SK-N-SH (cell line): ENCODE measurements at regions not wholly inside any gene's neighbourhood (a gene's known extent, or its start where the extent isn't known, plus 50 kb on each side); places are given as distances from the start of the nearest gene placed in this dataset.
A peak's percentile ranks its signal among the peaks of the same experiment; 100 is the strongest.

Source experiments
- CTCF ChIA-PET: fragments of 300-600, 350-600 bp; formaldehyde crosslinking; extraction: SDS; loops from one replicate; lab custom pipeline; 2021; lab: Yijun Ruan, JAX
- POLR2A ChIA-PET: fragments of 350-600 bp; sonication (Branson Sonifier 250); formaldehyde crosslinking; extraction: SDS; loops from one replicate; lab custom pipeline; 2020; ENCODE audit warnings: antibody characterized with exemption, inconsistent platforms; lab: Yijun Ruan, JAX
- DNase-seq: peaks from one replicate; pipeline ENCODE4 v3.0.0; 2012
- H2AFZ ChIP-seq: fragments of 200-600 bp; sonication (generic); 2 replicates; pipeline ENCODE4 v1.8.1; 2016; ENCODE audit warnings: antibody characterized with exemption, mild to moderate bottlenecking, low read depth
- H3F3A ChIP-seq: fragments of 200-600 bp; sonication (generic); replicated peaks from 2 replicates; pipeline ENCODE3; 2016; ENCODE audit warnings: antibody characterized with exemption, mild to moderate bottlenecking; ENCODE audit not compliant: insufficient read depth
- H3K27ac ChIP-seq, 2 experiments: fragments of 200-500 bp in 1 of 2; fragments of 200-600 bp in 1 of 2; sonication (Bioruptor generic) in 1 of 2; sonication (generic), shearing (Covaris generic) in 1 of 2; 2 replicates each; pipeline versions ENCODE4 v1.5.1 to v1.6.1; 2014 to 2016; ENCODE audit warnings: low read depth in 2 of 2, inconsistent platforms in 1 of 2, low read length in 1 of 2, mild to moderate bottlenecking in 1 of 2, mixed read lengths in 1 of 2
- H3K27me3 ChIP-seq: fragments of 200-600 bp; sonication (generic), shearing (Covaris generic); 2 replicates; pipeline ENCODE4 v1.6.1; 2016; ENCODE audit warnings: mixed run types; ENCODE audit not compliant: insufficient read depth
- H3K36me3 ChIP-seq, 2 experiments: fragments of 200-500 bp in 1 of 2; fragments of 200-600 bp in 1 of 2; sonication (Bioruptor generic) in 1 of 2; sonication (generic) in 1 of 2; replicated peaks in 1 of 2; 2 replicates each; pipeline versions ENCODE3 to v1.5.1; 2014 to 2016; ENCODE audit warnings: low read length in 1 of 2, mild to moderate bottlenecking in 1 of 2; ENCODE audit not compliant: insufficient read depth in 2 of 2, control insufficient read depth in 1 of 2
- H3K4me1 ChIP-seq, 2 experiments: fragments of 200-500 bp in 1 of 2; fragments of 200-600 bp in 1 of 2; sonication (Bioruptor generic) in 1 of 2; sonication (generic), shearing (Covaris generic) in 1 of 2; 2 replicates each; pipeline versions ENCODE4 v1.5.1 to v1.6.1; 2014 to 2016; ENCODE audit warnings: low read depth in 1 of 2, low read length in 1 of 2, mixed run types in 1 of 2; ENCODE audit not compliant: insufficient read depth in 2 of 2, control insufficient read depth in 1 of 2
- H3K4me2 ChIP-seq: fragments of 200-600 bp; sonication (generic), shearing (Covaris generic); 2 replicates; pipeline ENCODE4 v1.6.1; 2017; ENCODE audit warnings: mixed run types
- H3K4me3 ChIP-seq, 2 experiments: fragments of 200-500 bp in 1 of 2; fragments of 200-600 bp in 1 of 2; sonication (Bioruptor generic) in 1 of 2; sonication (generic), shearing (Covaris generic) in 1 of 2; 2 replicates each; pipeline versions ENCODE4 v1.5.1 to v1.8.1; 2014 to 2016; ENCODE audit warnings: low read depth in 2 of 2, inconsistent platforms in 1 of 2, low read length in 1 of 2, mild to moderate bottlenecking in 1 of 2, mixed read lengths in 1 of 2, moderate library complexity in 1 of 2
- H3K79me2 ChIP-seq: fragments of 200-600 bp; sonication (generic); 2 replicates; pipeline ENCODE4 v1.8.1; 2017; ENCODE audit warnings: mild to moderate bottlenecking; ENCODE audit not compliant: insufficient read depth
- H3K9ac ChIP-seq: fragments of 200-600 bp; sonication (generic); 2 replicates; pipeline ENCODE4 v1.6.1; 2017; ENCODE audit warnings: mixed run types
- H3K9me2 ChIP-seq: fragments of 200-600 bp; sonication (generic); 2 replicates; pipeline ENCODE4 v1.6.1; 2017; ENCODE audit warnings: mixed run types
- H3K9me3 ChIP-seq: fragments of 200-600 bp; sonication (generic); 2 replicates; pipeline ENCODE4 v1.6.1; 2017; ENCODE audit warnings: mixed run types, mild to moderate bottlenecking, moderate library complexity
- H4K20me1 ChIP-seq: fragments of 200-600 bp; sonication (generic); 2 replicates; pipeline ENCODE4 v1.6.1; 2017; ENCODE audit warnings: mild to moderate bottlenecking, mixed run types; ENCODE audit not compliant: insufficient read depth
- CHD2 ChIP-seq: fragments of 150-350 bp; IDR thresholded peaks from 2 replicates; pipeline ENCODE4 v1.6.1; 2018; ENCODE audit warnings: low read length; ENCODE audit not compliant: partially characterized antibody
- EP300 ChIP-seq, 2 experiments: IDR thresholded peaks; 2 replicates each; pipeline versions ENCODE4 v1.4.0 to v1.6.1; 2012; ENCODE audit warnings: borderline replicate concordance in 1 of 2, low read depth in 1 of 2, low read length in 1 of 2
- FOSL2 ChIP-seq: IDR thresholded peaks from 2 replicates; pipeline ENCODE4 v1.4.0; 2012; ENCODE audit warnings: low read depth, mild to moderate bottlenecking, moderate library complexity, borderline replicate concordance
- FOXJ3 ChIP-seq: sonication (generic); formaldehyde crosslinking; IDR thresholded peaks from 2 replicates; pipeline ENCODE4 v1.5.1; 2020; ENCODE audit warnings: mild to moderate bottlenecking, missing genetic modification reagents
- GABPA ChIP-seq: IDR thresholded peaks from 2 replicates; pipeline ENCODE4 v1.4.0; 2012; ENCODE audit warnings: low read depth, mild to moderate bottlenecking
- GATA2 ChIP-seq: sonication (generic); formaldehyde crosslinking; IDR thresholded peaks from 2 replicates; pipeline ENCODE4 v1.5.0; 2020; ENCODE audit warnings: mild to moderate bottlenecking, missing genetic modification reagents
- IRF3 ChIP-seq: fragments of 150-350 bp; IDR thresholded peaks from 2 replicates; pipeline ENCODE4 v1.6.1; 2016; ENCODE audit warnings: mild to moderate bottlenecking, low read depth, low read length
- JUND ChIP-seq: IDR thresholded peaks from 2 replicates; pipeline ENCODE4 v1.4.0; 2012
- POLR2AphosphoS5 ChIP-seq: IDR thresholded peaks from 2 replicates; pipeline ENCODE4 v1.6.1; 2012; ENCODE audit warnings: low read depth, low read length
- REST ChIP-seq: IDR thresholded peaks from 2 replicates; pipeline ENCODE4 v1.6.1; 2012; ENCODE audit warnings: mild to moderate bottlenecking, low read depth, low read length, moderate library complexity
- TEAD4 ChIP-seq: IDR thresholded peaks from 2 replicates; pipeline ENCODE4 v1.4.0; 2012; ENCODE audit warnings: mild to moderate bottlenecking, borderline replicate concordance; ENCODE audit not compliant: insufficient read depth
- WGBS: methylation state at CpG from one replicate; pipeline ENCODE4 v1.1.6; 2017; ENCODE audit warnings: low lambda C conversion rate; 5-methylcytosine and 5-hydroxymethylcytosine counted together

- Histone ChIP-seq H3K79me2 (no peaks in the 10 kb centered on the region), H3K27me3 (no peaks in the 10 kb centered on the region), H3K4me3 (no peak overlapping the region), H3K36me3 (no peaks in the 10 kb centered on the region), H4K20me1 (no peaks in the 10 kb centered on the region), H3K4me2 (no peak overlapping the region), H3K4me1 (peaks cover 0 to 34% of the 10 kb centered on the region in 2 experiments; a peak in 2 of 4 replicates)
- DNase-seq: peak; percentile 63
- 47% methylated on average over 10 of the region's 15 CpGs for WGBS
- TF ChIP-seq POLR2AphosphoS5 (no peak), GABPA (no peak), JUND (no peak), IRF3 (no peak), GATA2 (CRISPR knock-in tag) (0 out of 2 replicates have a peak, but pooled peaks have one; percentile 6)
- TF ChIP-seq, all 33 proteins: peak for 1
- H3K9ac ChIP-seq: no peak overlapping the region
- no peak overlapping the region for H3K27ac ChIP-seq
- ChIA-PET POLR2A (no interaction called here), CTCF (interaction anchor here (1.2 kb wide), 1 partner anchor 17 kb away, joined by 3 read pairs; no protein-coding TSS in a partner anchor)
- no peaks in the 10 kb centered on the region for H3K9me2 ChIP-seq
- no peak overlapping the region for H2AFZ ChIP-seq
- no peaks in the 10 kb centered on the region for H3K9me3 ChIP-seq
- no peaks in the 10 kb centered on the region for H3F3A ChIP-seq
These were observed 172.0 kb upstream of the NTM start for GRCh38 chr11:131198161-131199014.

- ChIA-PET CTCF (interaction anchor here (1.2 kb wide), 1 partner anchor 16 kb away, joined by 3 read pairs; no protein-coding TSS in a partner anchor), POLR2A (no interaction called here)
- no peaks in the 10 kb centered on the region for H3K27me3 ChIP-seq
- H3K27ac ChIP-seq: no peak overlapping the region
- no peaks in the 10 kb centered on the region for H3F3A ChIP-seq
- 45% methylated on average over 2 of the region's 8 CpGs for WGBS
- H3K9me2 ChIP-seq: no peaks in the 10 kb centered on the region
- no peak overlapping the region for H2AFZ ChIP-seq
- no peaks in the 10 kb centered on the region for H4K20me1 ChIP-seq
- no peaks in the 10 kb centered on the region for H3K79me2 ChIP-seq
- no peak for DNase-seq
- H3K4me3 ChIP-seq: no peak overlapping the region
- no peak overlapping the region for H3K4me2 ChIP-seq
- H3K9me3 ChIP-seq: no peaks in the 10 kb centered on the region
- TF ChIP-seq REST (no peak), EP300 (IDR thresholded peaks at IDR 0.05; ENCODE audit: borderline replicate concordance in 1 of 2, low read depth in 1 of 2, low read length in 1 of 2) (no peak), FOXJ3 (CRISPR knock-in tag) (peak; percentile 21; the same call in 1 of the 2 replicates), CHD2 (no peak), FOSL2 (no peak), TEAD4 (no peak)
- no peak overlapping the region for H3K9ac ChIP-seq
- peaks cover 0 to 36% of the 10 kb centered on the region in 2 experiments; a peak in 2 of 4 replicates for H3K4me1 ChIP-seq
- no peaks in the 10 kb centered on the region for H3K36me3 ChIP-seq
These were observed 171.5 kb upstream of the NTM start for GRCh38 chr11:131199015-131199280.
